Keratinocyte (primary cell): ENCODE measurements at regions not wholly inside any gene's neighbourhood (a gene's known extent, or its start where the extent isn't known, plus 50 kb on each side); places are given as distances from the start of the nearest gene placed in this dataset.

Source experiments
- DNase-seq: peaks from one replicate; pipeline ENCODE4 v3.0.0-alpha.2; 2011; ENCODE audit warnings: low read depth, missing footprints, low spot score
- FAIRE-seq: peaks from 2 replicates; lab custom pipeline; 2011; peaks lifted over from hg19 to GRCh38; lab: Jason Lieb, UNC
- H2AFZ ChIP-seq: 2 replicates; pipeline ENCODE4 v1.6.0; 2012; ENCODE audit warnings: low read length, control low read depth, inconsistent platforms; ENCODE audit not compliant: control insufficient read depth
- H3K27ac ChIP-seq: 2 replicates; pipeline ENCODE4 v1.5.1; 2011; ENCODE audit warnings: low read length; ENCODE audit not compliant: control insufficient read depth, insufficient read depth
- H3K27me3 ChIP-seq: 3 replicates; pipeline ENCODE4 v1.6.0; 2011; ENCODE audit warnings: low read length; ENCODE audit not compliant: control insufficient read depth, insufficient read depth; ENCODE audit errors: extremely low read depth
- H3K36me3 ChIP-seq, 2 experiments: 2 replicates in 1 of 2; 3 replicates in 1 of 2; pipeline ENCODE4 v1.5.1; 2011; ENCODE audit warnings: low read length in 2 of 2, mild to moderate bottlenecking in 1 of 2; ENCODE audit not compliant: control insufficient read depth in 2 of 2, insufficient read depth in 2 of 2; ENCODE audit errors: extremely low read depth in 1 of 2
- H3K4me1 ChIP-seq: 3 replicates; pipeline ENCODE4 v1.5.1; 2011; ENCODE audit warnings: low read length; ENCODE audit not compliant: control insufficient read depth, insufficient read depth; ENCODE audit errors: extremely low read depth
- H3K4me2 ChIP-seq: 3 replicates; pipeline ENCODE4 v1.6.0; 2011; ENCODE audit warnings: low read depth, low read length; ENCODE audit not compliant: control insufficient read depth, insufficient read depth; ENCODE audit errors: extremely low read depth
- H3K4me3 ChIP-seq, 3 experiments: fragments of 200-600 bp in 1 of 3; sonication (generic) in 1 of 3; 2 replicates in 2 of 3; 3 replicates in 1 of 3; pipeline ENCODE4 v1.5.1; 2011 to 2016; ENCODE audit warnings: low read length in 3 of 3, mild to moderate bottlenecking in 3 of 3, control low read depth in 2 of 3, inconsistent platforms in 1 of 3, low read depth in 1 of 3, mixed read lengths in 1 of 3, mixed run types in 1 of 3, moderate library complexity in 1 of 3; ENCODE audit not compliant: control insufficient read depth in 2 of 3, insufficient read depth in 2 of 3; ENCODE audit errors: extremely low read depth in 1 of 3
- H3K79me2 ChIP-seq: 2 replicates; pipeline ENCODE4 v1.6.0; 2012; ENCODE audit warnings: low read length; ENCODE audit not compliant: control insufficient read depth, insufficient read depth
- H3K9ac ChIP-seq: 3 replicates; pipeline ENCODE4 v1.6.0; 2011; ENCODE audit warnings: low read length; ENCODE audit not compliant: control insufficient read depth, insufficient read depth; ENCODE audit errors: extremely low read depth
- H3K9me1 ChIP-seq: 3 replicates; pipeline ENCODE4 v1.6.0; 2011; ENCODE audit warnings: low read length; ENCODE audit not compliant: control insufficient read depth, insufficient read depth; ENCODE audit errors: extremely low read depth
- H3K9me3 ChIP-seq: 2 replicates; pipeline ENCODE4 v1.5.1; 2012; ENCODE audit warnings: low read depth, low read length; ENCODE audit not compliant: control insufficient read depth
- H4K20me1 ChIP-seq: 3 replicates; pipeline ENCODE4 v1.6.0; 2011; ENCODE audit warnings: low read length; ENCODE audit not compliant: control insufficient read depth, insufficient read depth; ENCODE audit errors: extremely low read depth
- CTCF ChIP-seq, 3 experiments: IDR thresholded peaks in 1 of 3; conservative IDR thresholded peaks in 1 of 3; optimal IDR thresholded peaks in 1 of 3; 2 replicates in 2 of 3; 3 replicates in 1 of 3; pipeline versions ENCODE3 to v1.5.1; 2011; ENCODE audit warnings: low read length in 3 of 3, mild to moderate bottlenecking in 3 of 3, moderate library complexity in 2 of 3, control low read depth in 1 of 3, inconsistent platforms in 1 of 3; ENCODE audit not compliant: insufficient read depth in 2 of 3; ENCODE audit errors: extremely low read depth in 1 of 3
- EZH2 ChIP-seq: IDR thresholded peaks from one replicate; pipeline ENCODE4 v1.6.1; 2012; ENCODE audit warnings: inconsistent platforms, mild to moderate bottlenecking, low read length, moderate library complexity
- dilution Hi-C: fragments of 300-500 bp; cut with MboI; formaldehyde crosslinking; loops from one replicate; pipeline ENCODE4 v1.7.0; 2020; ENCODE audit warnings: low sequenced_read_pairs; ENCODE audit not compliant: extremely low pct_ligation_motif_present

GRCh38 chr1:222285526-222285925 is 262.4 kb downstream of the HHIPL2 start:
- Histone ChIP-seq H3K27ac (no peak overlapping the region), H4K20me1 (no peaks in the 10 kb centered on the region), H3K4me2 (no peak overlapping the region), H3K9ac (no peak overlapping the region), H3K79me2 (no peaks in the 10 kb centered on the region), H3K9me1 (no peaks in the 10 kb centered on the region), H3K36me3 (no peaks in the 10 kb centered on the region), H3K4me3 (no peak overlapping the region), H3K4me1 (peaks cover 15% of the 10 kb centered on the region), H3K27me3 (no peaks in the 10 kb centered on the region), H3K9me3 (no peaks in the 10 kb centered on the region), H2AFZ (no peak overlapping the region)
- TF ChIP-seq CTCF (optimal IDR thresholded peaks at IDR 0.05 in 1 of 3, IDR thresholded peaks at IDR 0.05 in 1 of 3, conservative IDR thresholded peaks at IDR 0.05 in 1 of 3; ENCODE audit: extremely low read depth in 1 of 3, insufficient read depth in 2 of 3, low read length in 3 of 3) (no peak), EZH2 (no peak)
- FAIRE-seq (no peak), DNase-seq (no peak)
- dilution Hi-C loops = no loop called here

- H3K9ac ChIP-seq = no peak overlapping the region
- no peak overlapping the region for H3K27ac ChIP-seq
- DNase-seq (no peak), FAIRE-seq (no peak)
- no peak overlapping the region for H3K4me2 ChIP-seq
- dilution Hi-C loops = no loop called here
- no peaks in the 10 kb centered on the region for H3K27me3 ChIP-seq
- TF ChIP-seq CTCF (optimal IDR thresholded peaks at IDR 0.05 in 1 of 3, IDR thresholded peaks at IDR 0.05 in 1 of 3, conservative IDR thresholded peaks at IDR 0.05 in 1 of 3; ENCODE audit: extremely low read depth in 1 of 3, insufficient read depth in 2 of 3, low read length in 3 of 3) (no peak), EZH2 (no peak)
- no peaks in the 10 kb centered on the region for H3K9me1 ChIP-seq
- H2AFZ ChIP-seq = no peak overlapping the region
- no peaks in the 10 kb centered on the region for H3K9me3 ChIP-seq
- peaks cover 15% of the 10 kb centered on the region for H3K4me1 ChIP-seq
- no peak overlapping the region for H3K4me3 ChIP-seq
- H3K79me2 ChIP-seq = no peaks in the 10 kb centered on the region
- no peaks in the 10 kb centered on the region for H3K36me3 ChIP-seq
- H4K20me1 ChIP-seq = no peaks in the 10 kb centered on the region
Measured at GRCh38 chr1:222284466-222284865, 263.4 kb downstream of the HHIPL2 start.
